ENCODE measurements at regions not wholly inside any gene's neighbourhood (a gene's known extent, or its start where the extent isn't known, plus 50 kb on each side); places are given as distances from the start of the nearest gene placed in this dataset.

- Histone ChIP-seq H3K36me3 (no peaks in the 10 kb centered on the region), H3K4me3 (no peak overlapping the region), H3K9me3 (replicated peaks) (no peaks in the 10 kb centered on the region), H3K4me1 (replicated peaks) (peaks cover 24% of the 10 kb centered on the region), H3K27ac (peak overlapping the region; percentile 63), H3K27me3 (replicated peaks) (no peaks in the 10 kb centered on the region)
- DNase-seq (ENCODE audit: low read depth in 1 of 2, low spot score in 2 of 2), result no peak
Observed at GRCh38 chr9:96031916-96032534, 156.5 kb downstream of the ERCC6L2 start.

DNA sequence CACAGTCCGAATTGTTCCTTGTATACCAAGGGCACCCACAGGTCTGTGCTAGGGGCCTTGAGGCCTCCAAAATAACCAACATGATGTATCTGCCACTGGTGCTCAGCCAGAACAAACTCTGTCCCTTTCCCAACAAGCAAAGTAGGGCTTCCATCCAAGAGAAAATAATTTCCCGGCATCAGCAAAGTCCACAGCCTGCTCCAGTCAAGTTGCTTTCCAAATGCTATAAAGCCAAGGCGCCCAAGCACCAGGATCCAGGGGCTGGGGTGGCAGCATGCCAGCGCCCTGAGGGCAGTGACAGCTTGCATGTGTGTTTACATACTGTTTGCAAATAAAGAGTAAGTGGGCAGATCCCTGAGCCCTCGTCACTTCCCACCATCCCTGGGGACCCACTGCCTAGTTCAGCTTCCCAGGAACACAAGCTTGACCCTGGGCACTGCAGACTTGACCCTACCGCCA lies 155.9 kb downstream of the ERCC6L2 start:
- peak; percentile 83 to 87 for DNase-seq (ENCODE audit: low read depth in 1 of 2, low spot score in 2 of 2)
- H3K27me3 ChIP-seq (replicated peaks), result no peaks in the 10 kb centered on the region

DNA sequence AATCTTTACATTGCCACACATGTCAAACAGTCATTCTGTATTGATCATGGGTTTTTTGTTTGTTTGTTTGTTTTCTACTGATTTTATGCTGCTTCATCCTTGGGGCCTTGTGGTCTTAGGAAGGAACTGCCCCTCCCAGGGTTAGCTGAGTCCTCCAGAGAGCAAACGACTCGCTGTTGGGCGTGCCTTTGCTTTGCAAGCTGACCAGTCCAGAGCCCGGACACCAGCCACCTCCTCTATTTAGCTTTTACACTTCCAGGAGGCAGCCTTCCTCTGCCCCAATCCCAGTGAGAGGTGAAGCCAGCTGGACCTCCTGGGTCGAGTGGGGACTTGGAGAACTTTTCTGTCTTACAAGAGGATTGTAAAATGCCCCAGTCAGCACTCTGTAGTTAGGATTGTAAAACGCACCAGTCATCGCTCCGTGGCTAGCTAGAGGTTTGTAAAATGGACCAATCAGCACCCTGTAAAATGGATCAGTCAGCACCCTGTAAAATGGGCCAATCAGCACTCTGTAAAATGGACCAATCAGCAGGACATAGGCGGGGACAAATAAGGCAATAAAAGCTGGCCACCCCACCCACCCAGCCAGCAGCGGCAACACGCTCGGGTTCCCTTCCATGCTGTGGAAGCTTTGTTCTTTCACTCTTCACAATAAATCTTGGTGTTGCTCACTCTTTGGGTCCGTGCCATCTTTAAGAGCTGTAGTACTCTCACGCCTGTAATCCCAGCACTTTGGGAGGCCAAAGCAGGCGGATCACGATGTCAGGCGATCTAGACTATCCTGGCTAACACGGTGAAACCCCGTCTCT lies 154.4 kb downstream of the ERCC6L2 start:
- Histone ChIP-seq H3K9me3 (replicated peaks) (no peaks in the 10 kb centered on the region), H3K27ac (no peak overlapping the region), H3K36me3 (no peaks in the 10 kb centered on the region), H3K4me3 (no peak overlapping the region), H3K27me3 (replicated peaks) (no peaks in the 10 kb centered on the region), H3K4me1 (replicated peaks) (peaks cover 24% of the 10 kb centered on the region)
- no peak for DNase-seq (ENCODE audit: low read depth in 1 of 2, low spot score in 2 of 2)

More for the DNA sequence above, 155.9 kb downstream of the ERCC6L2 start:
- Histone ChIP-seq H3K36me3 (no peaks in the 10 kb centered on the region), H3K9me3 (replicated peaks) (no peaks in the 10 kb centered on the region), H3K4me3 (no peak overlapping the region), H3K27ac (peak overlapping the region; percentile 63), H3K4me1 (replicated peaks) (peaks cover 24% of the 10 kb centered on the region)

DNA sequence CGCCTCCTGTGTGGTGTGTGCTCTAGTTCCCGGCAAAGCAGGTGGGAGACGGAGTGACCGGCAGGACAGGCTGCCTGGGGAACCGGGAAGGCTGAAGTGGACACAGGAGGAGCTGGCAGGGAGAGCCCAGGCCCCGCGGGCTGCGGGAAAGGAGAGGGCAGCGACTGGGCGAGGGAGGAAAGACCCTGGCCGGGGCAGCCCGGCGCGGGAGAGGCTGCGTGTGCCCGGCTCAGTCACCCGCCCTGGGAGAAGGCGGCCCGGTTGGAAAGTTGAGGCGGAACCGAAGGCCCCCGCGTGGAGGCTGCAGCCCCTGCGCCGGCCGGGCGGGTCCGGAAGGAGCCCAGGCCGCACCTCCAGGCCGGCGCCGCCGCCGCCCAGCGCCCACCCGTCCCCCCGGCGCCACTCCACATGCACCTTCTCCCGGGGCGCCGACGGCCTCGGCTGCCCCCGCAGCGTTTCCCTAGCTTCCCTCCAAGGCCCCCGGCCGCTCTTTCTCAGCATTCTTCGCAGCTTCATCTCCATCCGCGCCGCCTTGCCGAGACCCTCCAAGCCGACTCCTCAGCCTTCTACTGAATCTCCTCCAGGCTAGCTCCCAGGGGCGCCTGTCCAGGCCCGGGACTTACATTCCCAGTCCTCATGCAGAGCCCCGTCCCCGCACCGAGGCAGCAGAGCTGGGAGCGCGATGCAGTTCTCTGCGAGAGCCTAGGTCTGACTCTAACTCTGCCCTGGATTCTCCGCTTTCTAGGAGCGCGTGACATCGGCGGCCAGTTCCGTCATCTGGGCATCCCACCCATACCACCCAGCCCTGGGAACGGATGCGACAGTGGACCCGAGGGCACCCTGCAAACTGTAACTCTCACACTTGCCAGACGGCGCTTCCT lies 152.0 kb downstream of the ERCC6L2 start:
- no peak for DNase-seq (ENCODE audit: low read depth in 1 of 2, low spot score in 2 of 2)
- no peaks in the 10 kb centered on the region for H3K9me3 ChIP-seq (replicated peaks)

GRCh38 chr9:96026655-96027213 lies 151.2 kb downstream of the ERCC6L2 start:
- DNase-seq (ENCODE audit: low read depth in 1 of 2, low spot score in 2 of 2), result no peak
- peaks cover 16% of the 10 kb centered on the region for H3K4me1 ChIP-seq (replicated peaks)
- H3K9me3 ChIP-seq (replicated peaks), result no peaks in the 10 kb centered on the region
- H3K27ac ChIP-seq, result no peak overlapping the region
- no peaks in the 10 kb centered on the region for H3K27me3 ChIP-seq (replicated peaks)
- no peak overlapping the region for H3K4me3 ChIP-seq
- no peaks in the 10 kb centered on the region for H3K36me3 ChIP-seq

More for the DNA sequence above, 152.0 kb downstream of the ERCC6L2 start:
- peaks cover 24% of the 10 kb centered on the region for H3K4me1 ChIP-seq (replicated peaks)
- no peaks in the 10 kb centered on the region for H3K27me3 ChIP-seq (replicated peaks)
- H3K4me3 ChIP-seq, result no peak overlapping the region
- no peak overlapping the region for H3K27ac ChIP-seq
- no peaks in the 10 kb centered on the region for H3K36me3 ChIP-seq

DNA sequence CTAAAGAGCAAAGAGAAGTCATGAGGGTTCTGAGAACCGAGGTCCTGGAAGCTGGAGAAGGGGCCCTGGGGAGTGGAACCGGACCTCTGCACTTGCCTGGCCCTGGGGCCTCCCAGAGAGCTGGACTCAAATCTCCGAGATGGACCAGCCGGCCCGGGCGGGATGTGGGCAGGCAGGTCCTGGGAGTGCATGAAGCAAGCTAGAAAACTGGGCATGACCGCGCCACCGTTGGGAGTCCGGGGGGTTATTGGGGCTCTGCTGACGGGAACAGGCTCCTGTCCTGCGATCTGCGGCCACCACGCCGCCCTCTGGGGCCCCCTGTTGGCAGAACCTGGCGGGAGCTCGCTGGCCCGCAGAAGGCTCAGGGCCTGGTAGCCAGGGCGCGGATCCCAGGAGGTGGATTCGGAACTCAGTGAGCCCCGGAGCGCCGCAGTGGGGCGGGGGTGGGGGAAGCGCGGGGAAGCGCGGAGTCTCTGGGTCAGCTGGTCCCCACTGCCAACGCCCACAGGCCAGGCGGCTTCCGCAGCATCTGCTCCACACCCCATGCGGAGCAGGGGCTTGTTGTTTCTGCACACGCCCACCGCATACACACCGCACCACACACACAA lies 150.6 kb downstream of the ERCC6L2 start:
- H3K27me3 ChIP-seq (replicated peaks), result no peaks in the 10 kb centered on the region
- H3K4me1 ChIP-seq (replicated peaks), result peaks cover 14% of the 10 kb centered on the region
- DNase-seq (ENCODE audit: low read depth in 1 of 2, low spot score in 2 of 2), result no peak
- H3K9me3 ChIP-seq (replicated peaks), result no peaks in the 10 kb centered on the region
- H3K36me3 ChIP-seq, result no peaks in the 10 kb centered on the region
- no peak overlapping the region for H3K4me3 ChIP-seq
- no peak overlapping the region for H3K27ac ChIP-seq

GRCh38 chr9:96023486-96023885 lies 148.0 kb downstream of the ERCC6L2 start:
- Histone ChIP-seq H3K27me3 (replicated peaks) (no peaks in the 10 kb centered on the region), H3K36me3 (no peaks in the 10 kb centered on the region), H3K4me3 (no peak overlapping the region), H3K9me3 (replicated peaks) (no peaks in the 10 kb centered on the region), H3K27ac (no peak overlapping the region), H3K4me1 (replicated peaks) (peaks cover 9% of the 10 kb centered on the region)
- DNase-seq (ENCODE audit: low read depth in 1 of 2, low spot score in 2 of 2), result no peak

DNA sequence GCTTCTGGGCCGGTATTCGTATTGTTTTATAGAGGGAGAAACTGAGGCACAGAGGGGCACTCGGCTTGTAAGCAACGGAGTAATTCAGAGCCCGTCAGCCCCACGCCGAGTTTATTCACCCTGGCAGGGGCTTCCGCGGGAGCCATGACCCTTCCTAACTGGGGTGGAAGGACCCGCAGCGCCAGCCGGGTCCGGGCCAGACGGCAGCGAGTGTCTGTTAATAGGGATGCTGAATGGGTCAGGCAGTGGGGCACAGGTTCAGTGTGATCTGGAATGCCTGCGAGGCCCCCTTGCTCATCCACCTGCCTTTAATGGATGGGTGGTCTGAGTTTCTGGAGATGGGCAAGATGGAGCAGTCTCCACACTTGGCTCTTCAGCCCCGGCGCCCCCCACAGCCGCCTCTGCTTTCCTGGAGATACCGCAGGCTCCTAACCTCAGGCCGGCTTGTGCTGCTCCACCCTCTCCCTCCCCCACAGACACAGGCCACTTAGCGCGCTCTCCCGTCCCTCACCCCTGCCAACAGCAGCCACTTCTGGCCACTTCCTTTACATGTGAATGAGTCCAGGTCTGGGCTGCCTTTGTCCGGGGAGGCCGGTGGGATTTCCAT lies 147.1 kb downstream of the ERCC6L2 start:
- no peak for DNase-seq (ENCODE audit: low read depth in 1 of 2, low spot score in 2 of 2)
- no peaks in the 10 kb centered on the region for H3K36me3 ChIP-seq
- H3K27me3 ChIP-seq (replicated peaks), result no peaks in the 10 kb centered on the region

DNA sequence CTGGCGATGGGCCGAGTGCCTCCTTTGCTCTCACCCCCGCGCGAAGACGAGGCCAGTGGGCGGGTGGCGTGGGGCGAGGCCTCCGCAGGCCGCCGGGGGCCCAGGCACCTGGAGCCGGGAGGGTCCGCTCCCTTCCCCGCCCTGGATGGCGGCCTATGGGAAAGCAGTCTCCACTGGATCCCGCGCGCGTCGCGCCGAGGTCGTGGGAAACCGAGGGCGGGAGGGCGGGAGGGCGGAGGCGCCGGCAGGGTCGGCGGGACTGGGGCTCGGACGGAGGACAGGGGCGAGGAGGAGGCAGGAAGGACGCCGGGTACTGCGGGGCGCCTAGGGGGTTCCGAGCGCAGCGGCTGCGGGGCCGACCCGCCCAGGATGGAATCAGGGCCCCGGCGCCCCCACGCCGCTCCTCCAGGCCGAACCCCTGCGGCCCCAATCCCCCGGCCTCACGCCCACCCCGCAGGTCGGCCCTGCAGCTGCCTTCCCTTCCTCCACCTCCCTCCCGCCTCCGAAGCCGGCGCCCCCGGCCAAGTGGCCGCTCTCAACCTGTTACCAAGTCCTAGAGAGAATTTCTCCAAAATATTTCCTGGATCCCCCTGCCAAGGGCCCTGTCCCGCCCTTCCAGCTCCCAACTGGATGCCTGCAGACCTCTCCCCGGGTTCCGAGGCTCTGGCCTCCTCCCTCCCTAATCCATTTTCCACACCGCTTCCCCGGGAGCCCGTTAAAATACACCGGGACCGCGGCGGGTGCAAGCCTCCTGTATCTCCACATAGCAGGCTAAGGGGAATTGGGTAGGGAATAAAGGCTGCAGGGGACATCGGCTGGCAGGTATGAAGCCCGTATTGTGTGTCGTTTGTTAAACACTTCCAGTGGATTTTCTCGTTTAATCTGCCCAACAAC lies 146.3 kb downstream of the ERCC6L2 start:
- no peak for DNase-seq (ENCODE audit: low read depth in 1 of 2, low spot score in 2 of 2)

More for the DNA sequence above, 147.1 kb downstream of the ERCC6L2 start:
- H3K27ac ChIP-seq, result no peak overlapping the region
- H3K4me3 ChIP-seq, result no peak overlapping the region
- peaks cover 9% of the 10 kb centered on the region for H3K4me1 ChIP-seq (replicated peaks)
- no peaks in the 10 kb centered on the region for H3K9me3 ChIP-seq (replicated peaks)

GRCh38 chr9:96020792-96021550 lies 145.5 kb downstream of the ERCC6L2 start:
- DNase-seq (ENCODE audit: low read depth in 1 of 2, low spot score in 2 of 2), result no peak
- H3K27me3 ChIP-seq (replicated peaks), result no peaks in the 10 kb centered on the region
- H3K4me1 ChIP-seq (replicated peaks), result peaks cover 18% of the 10 kb centered on the region
- peak overlapping the region; percentile 37 for H3K4me3 ChIP-seq
- no peak overlapping the region for H3K27ac ChIP-seq
- no peaks in the 10 kb centered on the region for H3K36me3 ChIP-seq
- H3K9me3 ChIP-seq (replicated peaks), result no peaks in the 10 kb centered on the region

More for the DNA sequence above, 146.3 kb downstream of the ERCC6L2 start:
- H3K27ac ChIP-seq, result no peak overlapping the region
- no peaks in the 10 kb centered on the region for H3K27me3 ChIP-seq (replicated peaks)
- H3K4me1 ChIP-seq (replicated peaks), result peaks cover 13% of the 10 kb centered on the region
- no peaks in the 10 kb centered on the region for H3K36me3 ChIP-seq
- H3K4me3 ChIP-seq, result peak overlapping the region; percentile 37
- H3K9me3 ChIP-seq (replicated peaks), result no peaks in the 10 kb centered on the region

DNA sequence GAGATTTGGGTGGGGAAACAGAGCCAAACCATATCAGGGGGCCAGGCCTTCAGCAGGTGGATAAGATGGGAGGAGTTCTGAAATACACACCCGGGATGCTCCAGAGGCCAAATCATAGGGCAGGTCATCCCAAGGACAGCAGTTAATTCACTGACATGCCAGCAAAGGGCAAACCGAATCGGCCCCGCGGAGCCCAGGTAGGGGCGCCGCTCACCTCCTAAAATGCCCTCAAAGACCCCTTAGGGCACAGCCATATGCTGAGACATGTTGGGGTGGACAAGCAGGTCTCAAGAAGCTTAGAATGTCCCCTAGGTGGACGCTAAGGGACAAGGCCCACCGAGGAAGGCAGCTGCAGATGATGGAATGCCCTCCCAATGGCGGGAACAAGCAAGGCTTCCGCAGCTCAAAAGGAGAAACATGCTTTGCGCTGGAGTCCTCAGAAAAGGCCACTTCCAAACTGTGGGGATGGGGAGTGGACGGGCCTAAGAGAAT lies 144.9 kb downstream of the ERCC6L2 start:
- no peaks in the 10 kb centered on the region for H3K9me3 ChIP-seq (replicated peaks)
- H3K36me3 ChIP-seq, result no peaks in the 10 kb centered on the region
- no peak overlapping the region for H3K4me3 ChIP-seq

More for the DNA sequence above, 144.9 kb downstream of the ERCC6L2 start:
- Histone ChIP-seq H3K27me3 (replicated peaks) (no peaks in the 10 kb centered on the region), H3K27ac (no peak overlapping the region), H3K4me1 (replicated peaks) (peaks cover 22% of the 10 kb centered on the region)
- no peak for DNase-seq (ENCODE audit: low read depth in 1 of 2, low spot score in 2 of 2)

All from SJSA1 (cell line).